Astrocyte of the cerebellum (primary cell): ENCODE measurements at regions not wholly inside any gene's neighbourhood (a gene's known extent, or its start where the extent isn't known, plus 50 kb on each side); places are given as distances from the start of the nearest gene placed in this dataset.
"Not testable (repeated sequence)": the region's sequence is repeated elsewhere in the genome, so short reads cannot be mapped to it uniquely, and the experiment has no call there.

Source experiments
- DNase-seq: peaks from one replicate; pipeline ENCODE4 v3.0.0-alpha.2; 2011; ENCODE audit warnings: low read depth
- H3K4me3 ChIP-seq: 2 replicates; pipeline ENCODE4 v1.5.1; 2011; ENCODE audit warnings: mild to moderate bottlenecking, low read depth, low read length, moderate library complexity
- CTCF ChIP-seq: IDR thresholded peaks from 2 replicates; pipeline ENCODE4 v1.5.1; 2012; ENCODE audit warnings: low read length, low read depth, moderate library complexity, mild to moderate bottlenecking; ENCODE audit errors: missing control alignments
- in situ Hi-C: cut with HindIII; loops from 2 replicates; pipeline ENCODE4 v1.10.0; 2017; ENCODE audit warnings: low sequenced_read_pairs

DNA sequence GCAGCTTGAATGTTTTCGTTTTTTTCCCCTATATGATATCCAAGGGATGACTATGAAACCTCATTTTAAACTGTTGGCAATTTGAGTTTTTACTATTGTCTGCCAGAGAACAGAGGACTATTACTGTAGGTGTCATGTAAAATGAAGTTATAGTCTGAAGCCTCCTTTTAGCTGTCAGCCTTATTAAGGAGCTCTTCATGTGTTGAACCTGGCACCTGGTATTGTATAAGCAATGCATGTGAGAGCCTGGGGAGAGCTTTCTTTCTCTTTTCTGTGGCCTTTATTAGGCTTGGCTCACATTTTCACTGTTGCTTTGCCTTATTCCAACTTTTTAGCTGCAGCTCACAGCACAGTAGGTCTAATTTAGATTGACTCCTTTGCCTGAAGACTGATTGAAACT, 119.1 kb upstream of the FOXP2 start:
- no peak for TF ChIP-seq CTCF
- in situ Hi-C loops = no loop called here
- no peak overlapping the region for H3K4me3 ChIP-seq
- no peak for DNase-seq

- no peak for DNase-seq
- TF ChIP-seq CTCF = no peak
- in situ Hi-C loops = no loop called here
- no peak overlapping the region for H3K4me3 ChIP-seq
Observed at GRCh38 chr7:114294036-114294435, 120.6 kb upstream of the FOXP2 start.

DNA sequence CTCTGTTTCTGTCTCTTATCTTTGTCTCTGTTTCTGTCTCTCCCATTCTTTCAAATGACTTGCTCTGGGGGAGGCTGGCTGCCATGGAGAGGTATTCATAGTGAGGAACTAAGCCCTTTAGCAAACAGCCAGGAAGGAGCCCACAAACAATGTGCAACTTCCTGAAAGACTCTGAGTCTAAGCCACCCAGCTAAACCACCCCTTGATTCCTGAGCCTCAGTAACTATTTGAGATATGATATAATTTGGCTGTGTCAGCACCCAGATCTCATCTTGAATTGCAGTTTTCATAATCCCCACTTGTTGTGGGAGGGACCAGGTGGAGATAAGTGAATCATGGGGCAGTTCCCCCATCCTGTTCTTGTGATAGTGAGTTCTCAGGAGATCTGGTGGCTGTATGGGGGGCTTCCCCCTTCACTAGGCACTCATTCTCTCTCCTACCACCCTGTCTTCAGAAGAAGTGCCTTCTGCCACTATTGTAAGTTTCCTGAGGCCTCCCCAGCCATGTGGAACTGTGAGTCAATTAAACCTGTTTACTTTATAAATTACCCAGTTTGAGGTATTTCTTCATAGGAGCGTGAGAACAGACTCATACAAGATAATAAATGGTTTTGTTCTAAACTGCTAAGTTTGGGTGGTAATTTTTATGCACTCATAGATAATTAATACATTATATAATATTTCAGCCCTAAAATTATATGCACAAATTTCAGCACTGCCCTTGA, 121.2 kb upstream of the FOXP2 start:
- no peak overlapping the region for H3K4me3 ChIP-seq
- DNase-seq = no peak
- in situ Hi-C loops = no loop called here
- no peak for TF ChIP-seq CTCF

- no peak for TF ChIP-seq CTCF
- no peak overlapping the region for H3K4me3 ChIP-seq
- in situ Hi-C loops = no loop called here
- no peak for DNase-seq
Observed at GRCh38 chr7:114279901-114280300, 134.7 kb upstream of the FOXP2 start.

GRCh38 chr7:114273218-114273617, 141.4 kb upstream of the FOXP2 start:
- in situ Hi-C loops = no loop called here
- H3K4me3 ChIP-seq = no peak overlapping the region
- no peak for DNase-seq
- TF ChIP-seq CTCF = no peak

DNA sequence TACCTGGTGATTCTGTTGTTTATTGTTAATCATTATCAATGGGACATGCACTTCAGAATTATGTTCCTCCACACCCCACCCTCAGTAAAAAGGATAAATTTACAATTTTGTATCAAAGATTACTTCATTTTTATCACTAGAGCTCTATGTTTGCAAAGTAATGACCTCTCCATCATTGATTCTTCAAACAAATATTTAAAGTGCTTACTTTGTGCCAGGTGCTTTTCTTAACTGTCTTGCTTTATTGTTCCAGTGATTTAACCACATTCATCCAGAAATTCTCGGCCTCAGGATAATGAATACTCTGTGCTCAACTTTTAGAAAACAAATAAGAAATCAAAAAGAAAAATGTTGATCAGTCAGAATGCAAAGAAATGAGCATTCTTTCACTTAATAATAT, 144.9 kb upstream of the FOXP2 start:
- TF ChIP-seq CTCF = no peak
- DNase-seq = no peak
- no peak overlapping the region for H3K4me3 ChIP-seq
- in situ Hi-C loops = no loop called here

- DNase-seq, in situ Hi-C loops, H3K4me3 ChIP-seq: not testable (repeated sequence)
Observed at GRCh38 chr7:114267550-114267949, 147.1 kb upstream of the FOXP2 start.
